HCT116 (cell line): ENCODE measurements at regions not wholly inside any gene's neighbourhood (a gene's known extent, or its start where the extent isn't known, plus 50 kb on each side); places are given as distances from the start of the nearest gene placed in this dataset.

Experiments
- ATAC-seq: fragments of 200-7000 bp; cut with Tn5 transposase; 2 replicates; pipeline ENCODE4 v1.9.1; 2020; ENCODE audit warnings: mild to moderate bottlenecking, moderate library complexity
- BruUV-seq: library from RNA; stranded (reverse); fragments of 400-500 nt; replicated peaks from 2 replicates; lab custom pipeline; 2021; lab: Mats Ljungman, UMichigan
- CTCF ChIA-PET: fragments of 300-600 bp; sonication (Branson Sonifier 250); formaldehyde crosslinking; loops from one replicate; lab custom pipeline; 2021; ENCODE audit warnings: antibody characterized with exemption; lab: Charles Lee
- POLR2A ChIA-PET: fragments of 300-600, 350-600 bp; sonication (Branson Sonifier 250); formaldehyde crosslinking; loops from one replicate; lab custom pipeline; 2021; ENCODE audit warnings: antibody characterized with exemption; lab: Charles Lee
- RAD21 ChIA-PET, 2 experiments: fragments of 300-600 bp; sonication (Branson Sonifier 250); formaldehyde crosslinking; loops; one replicate each; lab custom pipeline; 2023; ENCODE audit warnings: low total read pairs in 2 of 2; ENCODE audit not compliant: uncharacterized antibody in 2 of 2, unreplicated experiment in 2 of 2, low non-redundant PET in 1 of 2; lab: Charles Lee
- DNase-seq: peaks from one replicate; pipeline ENCODE4 v3.0.0-alpha.2; 2010; ENCODE audit warnings: low read depth, low spot score
- H2AFZ ChIP-seq: fragments of 200-600 bp; shearing (Covaris generic), sonication (generic); 2 replicates; pipeline ENCODE4 v1.6.1; 2017; ENCODE audit warnings: low read depth, mixed run types, mixed read lengths, antibody characterized with exemption, low read length; ENCODE audit not compliant: poor library complexity, severe bottlenecking
- H3K27ac ChIP-seq: 2 replicates; pipeline ENCODE4 v1.5.1; 2012; ENCODE audit warnings: low read depth, low read length
- H3K27me3 ChIP-seq: fragments of 200-600 bp; sonication (generic); 2 replicates; pipeline ENCODE4 v1.6.1; 2016; ENCODE audit warnings: mixed run types, low read length, mixed read lengths; ENCODE audit not compliant: insufficient read depth
- H3K36me3 ChIP-seq, 2 experiments: fragments of 200-500 bp in 1 of 2; fragments of 200-600 bp in 1 of 2; sonication (Bioruptor generic) in 1 of 2; sonication (generic) in 1 of 2; 2 replicates each; pipeline versions ENCODE4 v1.5.1 to v1.6.1; 2014 to 2016; ENCODE audit warnings: low read length in 2 of 2, inconsistent platforms in 1 of 2, mixed read lengths in 1 of 2, mixed run types in 1 of 2; ENCODE audit not compliant: insufficient read depth in 2 of 2, control insufficient read depth in 1 of 2
- H3K4me1 ChIP-seq, 2 experiments: fragments of 200-600 bp in 1 of 2; sonication (generic) in 1 of 2; 2 replicates each; pipeline versions ENCODE4 v1.5.1 to v1.6.1; 2012 to 2017; ENCODE audit warnings: low read length in 2 of 2, inconsistent platforms in 1 of 2, mild to moderate bottlenecking in 1 of 2, mixed read lengths in 1 of 2, mixed run types in 1 of 2, moderate library complexity in 1 of 2; ENCODE audit not compliant: insufficient read depth in 2 of 2, control insufficient read depth in 1 of 2
- H3K4me2 ChIP-seq: fragments of 200-600 bp; sonication (generic); 2 replicates; pipeline ENCODE4 v1.6.1; 2017; ENCODE audit warnings: mixed run types, low read length, mixed read lengths
- H3K4me3 ChIP-seq, 2 experiments: fragments of 200-600 bp in 1 of 2; sonication (generic) in 1 of 2; replicated peaks in 1 of 2; 2 replicates each; pipeline ENCODE4 v1.5.1; 2011 to 2016; ENCODE audit warnings: low read length in 2 of 2, control low read depth in 1 of 2, low read depth in 1 of 2, mild to moderate bottlenecking in 1 of 2, mixed read lengths in 1 of 2, mixed run types in 1 of 2
- H3K79me2 ChIP-seq: fragments of 200-600 bp; sonication (generic); 2 replicates; pipeline ENCODE4 v1.6.1; 2017; ENCODE audit warnings: mild to moderate bottlenecking, mixed run types, low read length, moderate library complexity, mixed read lengths; ENCODE audit not compliant: insufficient read depth
- H3K9ac ChIP-seq: fragments of 200-600 bp; sonication (generic); 2 replicates; pipeline ENCODE4 v1.6.1; 2016; ENCODE audit warnings: low read length, mixed read lengths
- H3K9me2 ChIP-seq: fragments of 200-600 bp; sonication (generic), shearing (Covaris generic); 2 replicates; pipeline ENCODE4 v1.6.1; 2017; ENCODE audit warnings: mixed run types, mild to moderate bottlenecking, moderate library complexity; ENCODE audit not compliant: insufficient read depth
- H3K9me3 ChIP-seq, 2 experiments: fragments of 200-500 bp in 1 of 2; fragments of 200-600 bp in 1 of 2; sonication (Bioruptor generic) in 1 of 2; sonication (generic) in 1 of 2; 2 replicates each; pipeline ENCODE4 v1.6.1; 2014 to 2017; ENCODE audit warnings: low read length in 2 of 2, mixed read lengths in 2 of 2, inconsistent platforms in 1 of 2, low read depth in 1 of 2, mild to moderate bottlenecking in 1 of 2, mixed run types in 1 of 2, moderate library complexity in 1 of 2; ENCODE audit not compliant: control insufficient read depth in 1 of 2, insufficient read depth in 1 of 2
- H4K20me1 ChIP-seq: fragments of 200-600 bp; sonication (generic), shearing (Covaris generic); 2 replicates; pipeline ENCODE4 v1.6.1; 2017; ENCODE audit warnings: mixed run types, mild to moderate bottlenecking, moderate library complexity; ENCODE audit not compliant: insufficient read depth
- ATF3 ChIP-seq: IDR thresholded peaks from 2 replicates; pipeline ENCODE4 v1.6.1; 2012
- CBX3 ChIP-seq: IDR thresholded peaks from 2 replicates; pipeline ENCODE4 v1.6.1; 2012; ENCODE audit warnings: low read depth
- CEBPB ChIP-seq: IDR thresholded peaks from 2 replicates; pipeline ENCODE4 v1.6.1; 2012; ENCODE audit warnings: low read depth
- CTCF ChIP-seq, 3 experiments: fragments of 200-600 bp in 1 of 3; sonication (generic) in 1 of 3; IDR thresholded peaks in 2 of 3; conservative IDR thresholded peaks in 1 of 3; 2 replicates each; pipeline ENCODE4 v1.5.1; 2012 to 2017; ENCODE audit warnings: low read depth in 2 of 3, low read length in 2 of 3, antibody characterized with exemption in 1 of 3, borderline replicate concordance in 1 of 3, control low read depth in 1 of 3, mild to moderate bottlenecking in 1 of 3, mixed read lengths in 1 of 3, mixed run types in 1 of 3, moderate library complexity in 1 of 3; ENCODE audit not compliant: insufficient read depth in 1 of 3
- EGR1 ChIP-seq: IDR thresholded peaks from 2 replicates; pipeline ENCODE4 v1.6.1; 2012; ENCODE audit warnings: low read depth
- FOSL1 ChIP-seq: IDR thresholded peaks from 2 replicates; pipeline ENCODE4 v1.6.1; 2012; ENCODE audit warnings: low read depth
- JUND ChIP-seq: IDR thresholded peaks from 2 replicates; pipeline ENCODE4 v1.6.1; 2012
- POLR2A ChIP-seq: IDR thresholded peaks from 2 replicates; pipeline ENCODE4 v1.7.0; 2011; ENCODE audit warnings: borderline replicate concordance; ENCODE audit not compliant: insufficient read depth, insufficient read length; ENCODE audit errors: extremely low read depth
- POLR2AphosphoS5 ChIP-seq: IDR thresholded peaks from 2 replicates; pipeline ENCODE4 v1.6.1; 2011; ENCODE audit warnings: mild to moderate bottlenecking, low read depth, low read length, moderate library complexity
- RAD21 ChIP-seq: IDR thresholded peaks from 2 replicates; pipeline ENCODE4 v1.6.1; 2012; ENCODE audit warnings: low read depth, mild to moderate bottlenecking
- SP1 ChIP-seq: IDR thresholded peaks from 2 replicates; pipeline ENCODE4 v1.6.1; 2012; ENCODE audit warnings: low read depth
- SRF ChIP-seq: IDR thresholded peaks from 2 replicates; pipeline ENCODE4 v1.6.1; 2012; ENCODE audit warnings: low read depth
- TCF7L2 ChIP-seq: IDR thresholded peaks from 2 replicates; pipeline ENCODE4 v1.7.0; 2011; ENCODE audit warnings: borderline replicate concordance, inconsistent platforms; ENCODE audit not compliant: insufficient read depth, insufficient read length; ENCODE audit errors: extremely low read depth
- YY1 ChIP-seq: IDR thresholded peaks from 2 replicates; pipeline ENCODE4 v1.6.1; 2011; ENCODE audit warnings: low read length, low read depth, moderate library complexity, mild to moderate bottlenecking; ENCODE audit not compliant: insufficient replicate concordance; ENCODE audit errors: extremely low read depth
- ZFX ChIP-seq: fragments of 450-650 bp; IDR thresholded peaks from 2 replicates; pipeline ENCODE4 v1.6.1; 2017
- intact Hi-C: fragments of 100-400 bp; cut with micrococcal nuclease; formaldehyde crosslinking; loops from 2 replicates; pipeline ENCODE4 v1.10.0; 2022
- TF ChIP-seq, protein P1 (sequence below): IDR thresholded peaks from 2 replicates; pipeline ENCODE4 v1.6.1; 2012; ENCODE audit warnings: low read depth

DNA sequence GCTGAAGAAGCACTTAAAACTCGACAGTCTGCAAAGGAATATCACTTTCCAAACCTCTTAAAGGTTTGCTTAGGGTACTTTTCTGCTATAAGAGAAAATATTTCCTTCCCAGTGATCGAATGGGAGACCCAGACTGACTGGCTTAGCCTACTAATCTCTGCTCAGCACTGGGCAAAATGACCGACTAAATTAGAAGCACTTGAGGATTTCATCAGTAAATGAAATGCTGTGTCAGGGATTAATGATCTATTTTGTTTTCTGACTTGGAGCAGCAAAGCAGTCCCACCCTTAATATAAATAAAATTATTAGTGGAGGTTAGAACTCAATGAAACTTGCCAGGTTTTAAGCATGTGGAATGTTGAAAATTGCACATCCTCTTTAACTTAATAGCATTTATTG, 411.6 kb downstream of the NEBL start:
- H3K4me1 ChIP-seq, result no peaks in the 10 kb centered on the region
- no peak overlapping the region for H3K9ac ChIP-seq
- TF ChIP-seq EGR1 (no peak), POLR2A (no peak), ATF3 (no peak), TCF7L2 (no peak), POLR2AphosphoS5 (no peak), CEBPB (no peak), YY1 (no peak), SP1 (no peak)
- no peaks in the 10 kb centered on the region for H3K9me2 ChIP-seq
- DNase-seq, result no peak
- POLR2A ChIA-PET, result no interaction called here
- no peak overlapping the region for H3K4me3 ChIP-seq
- RAD21 ChIA-PET, result no interaction called here
- CTCF ChIA-PET, result no interaction called here
- H2AFZ ChIP-seq, result no peak overlapping the region
- ATAC-seq, result no peak
- no TSS peak for BruUV-seq
- H3K27me3 ChIP-seq, result no peaks in the 10 kb centered on the region
- intact Hi-C loops, result no loop called here
- no peak overlapping the region for H3K4me2 ChIP-seq
- peaks cover 0 to 14% of the 10 kb centered on the region in 2 experiments; a peak in 2 of 4 replicates for H3K9me3 ChIP-seq
- no peaks in the 10 kb centered on the region for H3K36me3 ChIP-seq
- H3K79me2 ChIP-seq, result no peaks in the 10 kb centered on the region
- no peaks in the 10 kb centered on the region for H4K20me1 ChIP-seq
- no peak overlapping the region for H3K27ac ChIP-seq

DNA sequence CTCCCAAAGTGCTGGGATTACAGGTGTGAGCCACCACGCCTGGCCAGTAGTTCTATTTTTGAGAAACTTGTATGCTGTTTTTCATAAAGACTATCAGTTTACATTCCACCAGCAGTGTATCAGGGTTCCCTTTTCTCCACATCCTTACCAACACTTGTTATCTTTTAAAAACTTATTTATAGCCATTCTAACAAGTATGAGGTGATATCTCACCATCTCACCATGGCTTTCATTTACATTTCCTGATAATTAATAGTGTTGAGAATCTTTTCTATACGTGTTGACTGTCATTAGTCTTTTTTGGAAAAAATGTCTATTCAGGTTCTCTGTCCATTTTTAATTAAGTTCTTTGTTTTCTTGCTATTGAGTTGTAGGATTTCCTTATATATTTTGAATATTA, 416.1 kb downstream of the NEBL start:
- H3K27ac ChIP-seq, result no peak overlapping the region
- H3K4me2 ChIP-seq, result no peak overlapping the region
- intact Hi-C loops, result no loop called here
- DNase-seq (no peak), ATAC-seq (no peak)
- no TSS peak for BruUV-seq
- no peak overlapping the region for H3K9ac ChIP-seq
- POLR2A ChIA-PET, result no interaction called here
- no peaks in the 10 kb centered on the region for H3K79me2 ChIP-seq
- RAD21 ChIA-PET, result no interaction called here
- peaks cover 0 to 23% of the 10 kb centered on the region in 2 experiments; a peak in 2 of 4 replicates for H3K9me3 ChIP-seq
- no peaks in the 10 kb centered on the region for H3K9me2 ChIP-seq
- H3K4me3 ChIP-seq, result no peak overlapping the region
- no peaks in the 10 kb centered on the region for H3K36me3 ChIP-seq
- H3K4me1 ChIP-seq, result no peaks in the 10 kb centered on the region
- H4K20me1 ChIP-seq, result no peaks in the 10 kb centered on the region
- no peak overlapping the region for H2AFZ ChIP-seq
- no peaks in the 10 kb centered on the region for H3K27me3 ChIP-seq
- CTCF ChIA-PET, result no interaction called here
- TF ChIP-seq ZFX (no peak), ATF3 (no peak), CBX3 (no peak), FOSL1 (no peak), JUND (no peak), YY1 (no peak), RAD21 (no peak), SRF (no peak), CTCF (IDR thresholded peaks at IDR 0.05 in 2 of 3, conservative IDR thresholded peaks at IDR 0.05 in 1 of 3; ENCODE audit: borderline replicate concordance in 1 of 3, insufficient read depth in 1 of 3, low read depth in 2 of 3, low read length in 2 of 3) (no peak), TCF7L2 (no peak), POLR2AphosphoS5 (no peak)
- TF ChIP-seq, protein P1, sequence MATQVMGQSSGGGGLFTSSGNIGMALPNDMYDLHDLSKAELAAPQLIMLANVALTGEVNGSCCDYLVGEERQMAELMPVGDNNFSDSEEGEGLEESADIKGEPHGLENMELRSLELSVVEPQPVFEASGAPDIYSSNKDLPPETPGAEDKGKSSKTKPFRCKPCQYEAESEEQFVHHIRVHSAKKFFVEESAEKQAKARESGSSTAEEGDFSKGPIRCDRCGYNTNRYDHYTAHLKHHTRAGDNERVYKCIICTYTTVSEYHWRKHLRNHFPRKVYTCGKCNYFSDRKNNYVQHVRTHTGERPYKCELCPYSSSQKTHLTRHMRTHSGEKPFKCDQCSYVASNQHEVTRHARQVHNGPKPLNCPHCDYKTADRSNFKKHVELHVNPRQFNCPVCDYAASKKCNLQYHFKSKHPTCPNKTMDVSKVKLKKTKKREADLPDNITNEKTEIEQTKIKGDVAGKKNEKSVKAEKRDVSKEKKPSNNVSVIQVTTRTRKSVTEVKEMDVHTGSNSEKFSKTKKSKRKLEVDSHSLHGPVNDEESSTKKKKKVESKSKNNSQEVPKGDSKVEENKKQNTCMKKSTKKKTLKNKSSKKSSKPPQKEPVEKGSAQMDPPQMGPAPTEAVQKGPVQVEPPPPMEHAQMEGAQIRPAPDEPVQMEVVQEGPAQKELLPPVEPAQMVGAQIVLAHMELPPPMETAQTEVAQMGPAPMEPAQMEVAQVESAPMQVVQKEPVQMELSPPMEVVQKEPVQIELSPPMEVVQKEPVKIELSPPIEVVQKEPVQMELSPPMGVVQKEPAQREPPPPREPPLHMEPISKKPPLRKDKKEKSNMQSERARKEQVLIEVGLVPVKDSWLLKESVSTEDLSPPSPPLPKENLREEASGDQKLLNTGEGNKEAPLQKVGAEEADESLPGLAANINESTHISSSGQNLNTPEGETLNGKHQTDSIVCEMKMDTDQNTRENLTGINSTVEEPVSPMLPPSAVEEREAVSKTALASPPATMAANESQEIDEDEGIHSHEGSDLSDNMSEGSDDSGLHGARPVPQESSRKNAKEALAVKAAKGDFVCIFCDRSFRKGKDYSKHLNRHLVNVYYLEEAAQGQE, result no peak
